Stimulated activated CD8-positive, alpha-beta memory T cell treated with anti-CD3 and anti-CD28 coated beads, Interleukin-15, amount 100 ng/mL, for 4 hours (primary cell): ENCODE measurements at regions not wholly inside any gene's neighbourhood (a gene's known extent, or its start where the extent isn't known, plus 50 kb on each side); places are given as distances from the start of the nearest gene placed in this dataset.

Experiments used
- DNase-seq, 2 donors: peaks; one replicate each; pipeline ENCODE4 v3.0.0-alpha.2; 2020; ENCODE audit warnings: low read depth in 2 of 2

- no peak for DNase-seq
Measured at GRCh38 chr3:154060238-154061000, 60.8 kb upstream of the ARHGEF26 start.

- DNase-seq, result no peak
Measured at GRCh38 chr3:154061001-154061370, 60.2 kb upstream of the ARHGEF26 start.

- no peak for DNase-seq
Measured at GRCh38 chr3:154062513-154062912, 58.7 kb upstream of the ARHGEF26 start.

- DNase-seq, result no peak
Measured at GRCh38 chr3:154071146-154071545, 50.0 kb upstream of the ARHGEF26 start.
